ENCODE measurements at regions not wholly inside any gene's neighbourhood (a gene's known extent, or its start where the extent isn't known, plus 50 kb on each side); places are given as distances from the start of the nearest gene placed in this dataset.

GRCh38 chr2:109062859-109063700 is 65.9 kb upstream of the SH3RF3 start:
- peak in 1 of 4 experiments; percentile 8 for TF ChIP-seq CTCF (IDR thresholded peaks at IDR 0.05)
- no peak for TF ChIP-seq POLR2A (IDR thresholded peaks at IDR 0.05)
